ENCODE measurements at regions not wholly inside any gene's neighbourhood (a gene's known extent, or its start where the extent isn't known, plus 50 kb on each side); places are given as distances from the start of the nearest gene placed in this dataset.
"Not testable (repeated sequence)": the region's sequence is repeated elsewhere in the genome, so short reads cannot be mapped to it uniquely, and the experiment has no call there.

GRCh38 chr18:1542230-1542774 is 637.6 kb downstream of the ADCYAP1 start:
- Mint-ChIP-seq H3K27me3 (no peaks in the 10 kb centered on the region), H3K4me3 (no peak overlapping the region), H3K9me3 (peaks cover 2% of the 10 kb centered on the region), H3K27ac (no peak overlapping the region), H3K4me1 (no peaks in the 10 kb centered on the region), H3K36me3 (no peaks in the 10 kb centered on the region)
- DNase-seq, result no peak
- no peak for ATAC-seq (ENCODE audit: low read depth)
- POLR2A ChIA-PET, result no interaction called here

- POLR2A ChIA-PET, result no interaction called here
- no peak overlapping the region for H3K27ac Mint-ChIP-seq
- peaks cover 2% of the 10 kb centered on the region for H3K9me3 Mint-ChIP-seq
- ATAC-seq (ENCODE audit: low read depth), result no peak
- no peaks in the 10 kb centered on the region for H3K4me1 Mint-ChIP-seq
- no peaks in the 10 kb centered on the region for H3K27me3 Mint-ChIP-seq
- DNase-seq, result no peak
- no peak overlapping the region for H3K4me3 Mint-ChIP-seq
- no peaks in the 10 kb centered on the region for H3K36me3 Mint-ChIP-seq
Measured at GRCh38 chr18:1544016-1544415, 639.3 kb downstream of the ADCYAP1 start.

GRCh38 chr18:1557711-1558110 is 653.0 kb downstream of the ADCYAP1 start:
- DNase-seq; H3K4me3 Mint-ChIP-seq; H3K27ac Mint-ChIP-seq; ATAC-seq (ENCODE audit: low read depth); H3K27me3 Mint-ChIP-seq; POLR2A ChIA-PET; H3K4me1 Mint-ChIP-seq; H3K36me3 Mint-ChIP-seq; H3K9me3 Mint-ChIP-seq: not testable (repeated sequence)

- no peak for ATAC-seq (ENCODE audit: low read depth)
- H3K27me3 Mint-ChIP-seq, result no peaks in the 10 kb centered on the region
- POLR2A ChIA-PET, result no interaction called here
- H3K27ac Mint-ChIP-seq, result no peak overlapping the region
- no peaks in the 10 kb centered on the region for H3K4me1 Mint-ChIP-seq
- H3K4me3 Mint-ChIP-seq, result no peak overlapping the region
- H3K9me3 Mint-ChIP-seq, result no peaks in the 10 kb centered on the region
- H3K36me3 Mint-ChIP-seq, result no peaks in the 10 kb centered on the region
- no peak for DNase-seq
Measured at GRCh38 chr18:1559563-1559962, 654.9 kb downstream of the ADCYAP1 start.

GRCh38 chr18:1564793-1565192 is 660.1 kb downstream of the ADCYAP1 start:
- Mint-ChIP-seq H3K36me3 (no peaks in the 10 kb centered on the region), H3K4me3 (no peak overlapping the region), H3K9me3 (no peaks in the 10 kb centered on the region), H3K4me1 (no peaks in the 10 kb centered on the region), H3K27me3 (no peaks in the 10 kb centered on the region), H3K27ac (no peak overlapping the region)
- POLR2A ChIA-PET, result no interaction called here
- no peak for ATAC-seq (ENCODE audit: low read depth)
- DNase-seq, result no peak

- ATAC-seq (ENCODE audit: low read depth) (no peak), DNase-seq (no peak)
- Mint-ChIP-seq H3K27ac (no peak overlapping the region), H3K4me3 (no peak overlapping the region), H3K36me3 (no peaks in the 10 kb centered on the region), H3K9me3 (no peaks in the 10 kb centered on the region), H3K4me1 (no peaks in the 10 kb centered on the region), H3K27me3 (no peaks in the 10 kb centered on the region)
- POLR2A ChIA-PET, result no interaction called here
Measured at GRCh38 chr18:1571206-1571605, 666.5 kb downstream of the ADCYAP1 start.

- ATAC-seq (ENCODE audit: low read depth) (no peak), DNase-seq (no peak)
- Mint-ChIP-seq H3K9me3 (no peaks in the 10 kb centered on the region), H3K27ac (no peak overlapping the region), H3K4me1 (no peaks in the 10 kb centered on the region), H3K36me3 (no peaks in the 10 kb centered on the region), H3K27me3 (no peaks in the 10 kb centered on the region), H3K4me3 (no peak overlapping the region)
- POLR2A ChIA-PET, result no interaction called here
Measured at GRCh38 chr18:1573732-1574131, 669.1 kb downstream of the ADCYAP1 start.

GRCh38 chr18:1575084-1575483 is 670.4 kb downstream of the ADCYAP1 start:
- ATAC-seq (ENCODE audit: low read depth) (no peak), DNase-seq (no peak)
- Mint-ChIP-seq H3K27ac (no peak overlapping the region), H3K4me1 (no peaks in the 10 kb centered on the region), H3K27me3 (no peaks in the 10 kb centered on the region), H3K36me3 (no peaks in the 10 kb centered on the region), H3K9me3 (no peaks in the 10 kb centered on the region), H3K4me3 (no peak overlapping the region)
- POLR2A ChIA-PET, result no interaction called here

- no peaks in the 10 kb centered on the region for H3K9me3 Mint-ChIP-seq
- no peaks in the 10 kb centered on the region for H3K4me1 Mint-ChIP-seq
- no peak overlapping the region for H3K4me3 Mint-ChIP-seq
- no peaks in the 10 kb centered on the region for H3K36me3 Mint-ChIP-seq
- ATAC-seq (ENCODE audit: low read depth), result no peak
- POLR2A ChIA-PET, result no interaction called here
- H3K27me3 Mint-ChIP-seq, result no peaks in the 10 kb centered on the region
- no peak overlapping the region for H3K27ac Mint-ChIP-seq
- DNase-seq, result no peak
Measured at GRCh38 chr18:1578505-1578904, 673.8 kb downstream of the ADCYAP1 start.

- ATAC-seq (ENCODE audit: low read depth) (no peak), DNase-seq (no peak)
- Mint-ChIP-seq H3K9me3 (no peaks in the 10 kb centered on the region), H3K27me3 (peaks cover 2% of the 10 kb centered on the region), H3K4me1 (no peaks in the 10 kb centered on the region), H3K36me3 (no peaks in the 10 kb centered on the region), H3K27ac (no peak overlapping the region), H3K4me3 (no peak overlapping the region)
- POLR2A ChIA-PET, result no interaction called here
Measured at GRCh38 chr18:1581581-1581980, 676.9 kb downstream of the ADCYAP1 start.

- no peak overlapping the region for H3K27ac Mint-ChIP-seq
- ATAC-seq (ENCODE audit: low read depth) (no peak), DNase-seq (no peak)
- no peaks in the 10 kb centered on the region for H3K9me3 Mint-ChIP-seq
- H3K36me3 Mint-ChIP-seq, result no peaks in the 10 kb centered on the region
- H3K4me3 Mint-ChIP-seq, result no peak overlapping the region
- POLR2A ChIA-PET, result no interaction called here
- peaks cover 3% of the 10 kb centered on the region for H3K27me3 Mint-ChIP-seq
- H3K4me1 Mint-ChIP-seq, result no peaks in the 10 kb centered on the region
Measured at GRCh38 chr18:1585881-1586488, 681.3 kb downstream of the ADCYAP1 start.

- Mint-ChIP-seq H3K27ac (no peak overlapping the region), H3K4me1 (no peaks in the 10 kb centered on the region), H3K9me3 (no peaks in the 10 kb centered on the region), H3K4me3 (no peak overlapping the region), H3K36me3 (no peaks in the 10 kb centered on the region), H3K27me3 (peaks cover 2% of the 10 kb centered on the region)
- POLR2A ChIA-PET, result no interaction called here
- no peak for ATAC-seq (ENCODE audit: low read depth)
- DNase-seq, result no peak
Measured at GRCh38 chr18:1593091-1593490, 688.4 kb downstream of the ADCYAP1 start.

- POLR2A ChIA-PET, result no interaction called here
Measured at GRCh38 chr18:1595195-1595594, 690.5 kb downstream of the ADCYAP1 start.

GRCh38 chr18:1599196-1599595 is 694.5 kb downstream of the ADCYAP1 start:
- no peak for ATAC-seq (ENCODE audit: low read depth)
- no peaks in the 10 kb centered on the region for H3K36me3 Mint-ChIP-seq
- H3K9me3 Mint-ChIP-seq, result no peaks in the 10 kb centered on the region
- no peak overlapping the region for H3K4me3 Mint-ChIP-seq
- no peaks in the 10 kb centered on the region for H3K27me3 Mint-ChIP-seq
- H3K4me1 Mint-ChIP-seq, result no peaks in the 10 kb centered on the region
- DNase-seq, result no peak
- POLR2A ChIA-PET, result no interaction called here
- no peak overlapping the region for H3K27ac Mint-ChIP-seq

More at GRCh38 chr18:1595195-1595594, 690.5 kb downstream of the ADCYAP1 start:
- Mint-ChIP-seq H3K27ac (no peak overlapping the region), H3K9me3 (no peaks in the 10 kb centered on the region), H3K27me3 (peaks cover 2% of the 10 kb centered on the region), H3K4me3 (no peak overlapping the region), H3K36me3 (no peaks in the 10 kb centered on the region), H3K4me1 (no peaks in the 10 kb centered on the region)
- ATAC-seq (ENCODE audit: low read depth), result no peak
- DNase-seq, result no peak

GRCh38 chr18:1604751-1605150 is 700.1 kb downstream of the ADCYAP1 start:
- Mint-ChIP-seq H3K4me3 (no peak overlapping the region), H3K9me3 (no peaks in the 10 kb centered on the region), H3K4me1 (no peaks in the 10 kb centered on the region), H3K27me3 (no peaks in the 10 kb centered on the region), H3K27ac (no peak overlapping the region), H3K36me3 (no peaks in the 10 kb centered on the region)
- ATAC-seq (ENCODE audit: low read depth) (no peak), DNase-seq (no peak)
- POLR2A ChIA-PET, result no interaction called here

Data from activated naive CD8-positive, alpha-beta T cell treated with anti-CD3 and anti-CD28 coated beads, Interleukin-2, amount 10 ng/mL, durations not matched to agents 7 days and 5 days (primary cell).